ENCODE measurements at regions not wholly inside any gene's neighbourhood (a gene's known extent, or its start where the extent isn't known, plus 50 kb on each side); places are given as distances from the start of the nearest gene placed in this dataset.

DNA sequence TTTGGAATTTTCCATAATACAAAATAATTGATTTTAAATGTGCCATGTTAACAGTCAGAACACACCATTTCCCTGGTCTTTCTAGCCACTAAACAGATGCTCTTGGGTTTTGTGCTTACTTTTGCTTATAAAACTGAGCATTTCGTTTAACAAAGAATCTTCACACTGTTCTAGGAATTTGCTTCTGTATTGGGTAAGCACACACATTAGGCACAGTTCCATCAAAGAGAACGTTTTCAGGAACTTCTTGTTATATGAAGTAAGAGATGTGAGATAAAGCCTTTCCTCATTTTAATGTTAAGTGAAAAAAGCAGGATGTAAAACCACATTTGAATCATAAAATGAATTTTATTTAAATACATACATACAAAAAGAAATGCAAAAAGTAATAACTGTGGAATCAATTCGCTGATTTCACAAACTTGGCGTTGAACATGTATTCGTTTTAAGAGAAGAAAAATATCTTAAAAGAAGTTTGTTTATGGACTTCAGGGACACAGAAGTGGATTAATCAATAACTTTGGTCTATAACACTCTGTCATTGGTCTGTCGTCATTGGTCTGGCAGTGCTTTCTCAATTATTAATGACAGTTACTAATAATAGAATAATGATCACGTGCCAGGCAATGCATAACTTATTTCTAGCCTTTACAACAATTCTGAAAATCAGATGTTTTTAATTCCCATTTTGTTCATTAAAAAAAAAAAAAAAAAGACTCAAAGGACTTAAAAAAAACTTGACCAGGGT lies 199.9 kb upstream of the PRDM1 start:
- peak; percentile 30 for DNase-seq (ENCODE audit: low read depth)
- no peak for TF ChIP-seq MYC (IDR thresholded peaks at IDR 0.05; ENCODE audit: low read depth, low read length)
- TF ChIP-seq, protein P1, sequence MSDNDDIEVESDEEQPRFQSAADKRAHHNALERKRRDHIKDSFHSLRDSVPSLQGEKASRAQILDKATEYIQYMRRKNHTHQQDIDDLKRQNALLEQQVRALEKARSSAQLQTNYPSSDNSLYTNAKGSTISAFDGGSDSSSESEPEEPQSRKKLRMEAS (IDR thresholded peaks at IDR 0.05; ENCODE audit: low read depth, low read length) = no peak
- no peak for TF ChIP-seq CTCF (IDR thresholded peaks at IDR 0.05; ENCODE audit: low read depth, low read length)
- TF ChIP-seq POLR2A (IDR thresholded peaks at IDR 0.05; ENCODE audit: extremely low read depth, insufficient read length) = no peak

DNA sequence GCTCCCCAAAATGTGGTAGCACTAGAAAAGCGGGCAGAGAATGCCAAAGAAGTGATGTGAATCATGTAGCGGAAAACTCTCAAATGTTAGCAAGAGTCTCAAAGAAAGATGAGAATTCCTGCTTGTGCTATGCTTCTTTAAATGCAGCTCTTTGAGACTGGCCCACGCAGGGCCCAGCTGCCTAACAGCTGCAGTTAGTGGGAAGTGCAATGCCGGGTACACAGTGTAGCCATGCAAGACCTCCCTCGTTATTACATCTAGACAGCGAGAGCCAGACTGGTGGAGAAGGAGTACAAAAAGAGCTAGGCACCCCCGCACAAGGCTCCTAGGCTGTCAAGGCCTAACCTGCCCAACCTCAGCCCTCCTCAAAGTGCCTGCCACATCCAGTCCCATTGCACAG lies 201.7 kb upstream of the PRDM1 start:
- TF ChIP-seq POLR2A (IDR thresholded peaks at IDR 0.05; ENCODE audit: extremely low read depth, insufficient read length) (no peak), MYC (IDR thresholded peaks at IDR 0.05; ENCODE audit: low read depth, low read length) (no peak), CTCF (IDR thresholded peaks at IDR 0.05; ENCODE audit: low read depth, low read length) (no peak)
- TF ChIP-seq, protein P1 (IDR thresholded peaks at IDR 0.05; ENCODE audit: low read depth, low read length) = no peak
- H3K4me3 ChIP-seq (ENCODE audit: low read depth, low read length) = no peak overlapping the region
- no peak for DNase-seq (ENCODE audit: low read depth)

More for the DNA sequence above, 199.9 kb upstream of the PRDM1 start:
- no peak overlapping the region for H3K4me3 ChIP-seq (ENCODE audit: low read depth, low read length)

DNA sequence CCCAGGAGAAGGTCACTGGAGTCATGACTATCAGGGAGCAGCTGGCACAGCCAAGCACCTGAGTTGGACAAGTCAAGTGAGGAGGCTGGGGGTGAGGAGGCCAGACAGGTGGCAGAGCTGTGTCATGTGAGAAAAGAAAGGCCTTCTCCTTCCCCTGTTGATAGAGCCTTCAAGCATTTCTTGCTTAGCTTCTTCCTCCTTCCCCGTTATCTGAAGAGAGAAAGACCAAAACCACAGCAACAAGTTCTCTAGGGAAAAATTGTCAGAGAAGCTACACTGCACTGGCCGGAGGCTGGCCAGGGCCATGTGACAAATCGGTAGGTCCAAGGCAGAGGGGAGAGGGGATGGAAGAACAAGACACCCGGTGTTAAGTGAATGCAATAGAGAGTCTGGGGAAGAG lies 202.1 kb upstream of the PRDM1 start:
- peak; percentile 58 for DNase-seq (ENCODE audit: low read depth)
- H3K4me3 ChIP-seq (ENCODE audit: low read depth, low read length) = no peak overlapping the region
- TF ChIP-seq CTCF (IDR thresholded peaks at IDR 0.05; ENCODE audit: low read depth, low read length) (no peak), MYC (IDR thresholded peaks at IDR 0.05; ENCODE audit: low read depth, low read length) (no peak), POLR2A (IDR thresholded peaks at IDR 0.05; ENCODE audit: extremely low read depth, insufficient read length) (no peak)
- TF ChIP-seq, protein P1 (IDR thresholded peaks at IDR 0.05; ENCODE audit: low read depth, low read length) = no peak

- H3K4me3 ChIP-seq (ENCODE audit: low read depth, low read length) = no peak overlapping the region
- no peak for TF ChIP-seq MYC (IDR thresholded peaks at IDR 0.05; ENCODE audit: low read depth, low read length)
- TF ChIP-seq POLR2A (IDR thresholded peaks at IDR 0.05; ENCODE audit: extremely low read depth, insufficient read length) = no peak
- TF ChIP-seq, protein P1 (IDR thresholded peaks at IDR 0.05; ENCODE audit: low read depth, low read length) = no peak
- TF ChIP-seq CTCF (IDR thresholded peaks at IDR 0.05; ENCODE audit: low read depth, low read length) = no peak
- DNase-seq (ENCODE audit: low read depth) = no peak
Observed at GRCh38 chr6:105882828-105883227, 203.3 kb upstream of the PRDM1 start.

DNA sequence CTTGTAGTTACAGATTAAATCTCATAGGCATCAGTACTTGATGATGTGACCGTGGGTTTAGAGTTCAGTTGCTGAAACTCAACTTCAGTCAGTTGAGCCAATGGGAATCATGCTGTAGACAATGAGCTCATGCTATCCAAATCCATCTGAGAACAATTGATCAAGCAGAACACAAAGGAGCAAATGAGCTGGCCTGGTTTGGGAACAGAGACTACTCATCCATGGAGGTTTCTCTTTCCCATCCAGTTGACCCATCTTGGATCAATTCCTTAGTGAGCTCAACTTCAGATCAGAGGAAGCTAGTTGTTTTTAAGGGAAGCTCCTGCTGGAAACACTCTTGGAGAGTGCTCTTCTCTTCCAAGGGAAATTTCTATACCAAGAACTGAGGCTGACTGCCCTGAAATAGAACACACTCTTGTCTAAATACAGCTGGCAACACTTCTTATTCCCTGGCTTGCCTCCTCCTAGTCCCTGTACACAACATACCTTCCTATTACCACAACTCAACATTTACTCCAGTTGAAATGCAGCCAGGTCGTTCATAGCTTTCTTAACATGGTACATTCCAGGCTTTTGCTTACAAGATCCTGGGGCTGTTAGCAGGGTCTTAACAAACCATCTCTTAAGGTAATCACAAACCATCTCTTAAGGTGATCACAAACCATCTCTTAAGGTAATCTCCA lies 203.9 kb upstream of the PRDM1 start:
- no peak for DNase-seq (ENCODE audit: low read depth)
- H3K4me3 ChIP-seq (ENCODE audit: low read depth, low read length) = no peak overlapping the region
- no peak for TF ChIP-seq POLR2A (IDR thresholded peaks at IDR 0.05; ENCODE audit: extremely low read depth, insufficient read length)
- TF ChIP-seq, protein P1 (IDR thresholded peaks at IDR 0.05; ENCODE audit: low read depth, low read length) = no peak
- no peak for TF ChIP-seq CTCF (IDR thresholded peaks at IDR 0.05; ENCODE audit: low read depth, low read length)
- TF ChIP-seq MYC (IDR thresholded peaks at IDR 0.05; ENCODE audit: low read depth, low read length) = no peak
